ENCODE measurements at regions not wholly inside any gene's neighbourhood (a gene's known extent, or its start where the extent isn't known, plus 50 kb on each side); places are given as distances from the start of the nearest gene placed in this dataset.

GRCh38 chr3:54045061-54045815 lies 77.1 kb upstream of the CACNA2D3 start:
- intact Hi-C loops (cut with DNase I; ENCODE audit: low total_unique reads) = no loop called here
- no peak for DNase-seq
- Histone ChIP-seq H3K27me3 (no peaks in the 10 kb centered on the region), H3K36me3 (no peaks in the 10 kb centered on the region), H3K9me3 (no peaks in the 10 kb centered on the region), H3K4me1 (peaks cover 0 to 13% (median 3%) of the 10 kb centered on the region in 4 donors), H3K27ac (no peak overlapping the region), H3K4me3 (no peak overlapping the region)
- WGBS, 2 donors (ENCODE audit: low coverage in 1 of 2) = 48 to 54% methylated on average over 2 to 3 of the region's 3 CpGs
- TF ChIP-seq EP300 (IDR thresholded peaks at IDR 0.05; ENCODE audit: low read depth) = no peak
- no peak for TF ChIP-seq CTCF (IDR thresholded peaks at IDR 0.05)
- TF ChIP-seq POLR2A (IDR thresholded peaks at IDR 0.05) = no peak
- no peak for TF ChIP-seq POLR2AphosphoS5 (IDR thresholded peaks at IDR 0.05)
- in situ Hi-C loops (cut with MboI; ENCODE audit: low pct_ligation_motif_present in 1 of 4, low pct_unique_long_range_greater_than_20kb in 1 of 4, low sequenced_read_pairs in 3 of 4) = no loop called here

- in situ Hi-C loops (cut with MboI; ENCODE audit: low pct_ligation_motif_present in 1 of 4, low pct_unique_long_range_greater_than_20kb in 1 of 4, low sequenced_read_pairs in 3 of 4) = no loop called here
- intact Hi-C loops (cut with DNase I; ENCODE audit: low total_unique reads) = no loop called here
- H3K4me1 ChIP-seq = peaks cover 0 to 13% (median 3%) of the 10 kb centered on the region in 4 donors
- no peaks in the 10 kb centered on the region for H3K9me3 ChIP-seq
- H3K27ac ChIP-seq = no peak overlapping the region
- H3K27me3 ChIP-seq = no peaks in the 10 kb centered on the region
- TF ChIP-seq CTCF (IDR thresholded peaks at IDR 0.05) (no peak), POLR2A (IDR thresholded peaks at IDR 0.05) (no peak), POLR2AphosphoS5 (IDR thresholded peaks at IDR 0.05) (no peak), EP300 (IDR thresholded peaks at IDR 0.05; ENCODE audit: low read depth) (no peak)
- no peaks in the 10 kb centered on the region for H3K36me3 ChIP-seq
- no peak for DNase-seq
- H3K4me3 ChIP-seq = no peak overlapping the region
- WGBS, 2 donors (ENCODE audit: low coverage in 1 of 2) = 59 to 60% methylated on average over 1 to 5 of the region's 5 CpGs
Measured at GRCh38 chr3:54042259-54042823, 80.0 kb upstream of the CACNA2D3 start.

- no peak overlapping the region for H3K27ac ChIP-seq
- TF ChIP-seq CTCF (IDR thresholded peaks at IDR 0.05) = no peak
- TF ChIP-seq EP300 (IDR thresholded peaks at IDR 0.05; ENCODE audit: low read depth) = no peak
- no peak for TF ChIP-seq POLR2AphosphoS5 (IDR thresholded peaks at IDR 0.05)
- TF ChIP-seq POLR2A (IDR thresholded peaks at IDR 0.05) = no peak
- intact Hi-C loops (cut with DNase I; ENCODE audit: low total_unique reads) = no loop called here
- H3K4me3 ChIP-seq = no peak overlapping the region
- DNase-seq = no peak
- no peaks in the 10 kb centered on the region for H3K9me3 ChIP-seq
- WGBS, 2 donors (ENCODE audit: low coverage in 1 of 2) = 76 to 84% methylated on average over 8 of the region's 8 CpGs
- H3K27me3 ChIP-seq = no peaks in the 10 kb centered on the region
- H3K4me1 ChIP-seq = peaks cover 0 to 12% (median 2%) of the 10 kb centered on the region in 4 donors
- no peaks in the 10 kb centered on the region for H3K36me3 ChIP-seq
- in situ Hi-C loops (cut with MboI; ENCODE audit: low pct_ligation_motif_present in 1 of 4, low pct_unique_long_range_greater_than_20kb in 1 of 4, low sequenced_read_pairs in 3 of 4) = no loop called here
Measured at GRCh38 chr3:54040476-54040875, 81.9 kb upstream of the CACNA2D3 start.

- no peaks in the 10 kb centered on the region for H3K9me3 ChIP-seq
- in situ Hi-C loops (cut with MboI; ENCODE audit: low pct_ligation_motif_present in 1 of 4, low pct_unique_long_range_greater_than_20kb in 1 of 4, low sequenced_read_pairs in 3 of 4) = no loop called here
- DNase-seq = no peak
- H3K36me3 ChIP-seq = no peaks in the 10 kb centered on the region
- H3K4me1 ChIP-seq = no peaks in the 10 kb centered on the region
- 86 to 88% methylated on average over 1 to 4 of the region's 4 CpGs for WGBS, 2 donors (ENCODE audit: low coverage in 1 of 2)
- H3K4me3 ChIP-seq = no peak overlapping the region
- intact Hi-C loops (cut with DNase I; ENCODE audit: low total_unique reads) = no loop called here
- H3K27ac ChIP-seq = no peak overlapping the region
- TF ChIP-seq EP300 (IDR thresholded peaks at IDR 0.05; ENCODE audit: low read depth) (no peak), POLR2AphosphoS5 (IDR thresholded peaks at IDR 0.05) (no peak), CTCF (IDR thresholded peaks at IDR 0.05) (no peak), POLR2A (IDR thresholded peaks at IDR 0.05) (no peak)
- H3K27me3 ChIP-seq = no peaks in the 10 kb centered on the region
Measured at GRCh38 chr3:54038391-54038790, 84.0 kb upstream of the CACNA2D3 start.
